MM.1S (cell line): ENCODE measurements at regions not wholly inside any gene's neighbourhood (a gene's known extent, or its start where the extent isn't known, plus 50 kb on each side); places are given as distances from the start of the nearest gene placed in this dataset.

Experiments used
- CTCF ChIP-seq: fragments of 300-600 bp; sonication (generic); IDR thresholded peaks from 2 replicates; pipeline ENCODE4 v1.5.1; 2016; ENCODE audit warnings: antibody characterized with exemption, low read length, mixed read lengths
- EZH2phosphoT487 ChIP-seq: fragments of 300-600 bp; sonication (generic); IDR thresholded peaks from 2 replicates; pipeline ENCODE4 v1.6.1; 2018; ENCODE audit warnings: antibody characterized with exemption, low read length

GRCh38 chr11:25593221-25593620, 738.7 kb upstream of the ANO3 start:
- TF ChIP-seq CTCF (no peak), EZH2phosphoT487 (no peak)
